22Rv1 (cell line): ENCODE measurements at regions not wholly inside any gene's neighbourhood (a gene's known extent, or its start where the extent isn't known, plus 50 kb on each side); places are given as distances from the start of the nearest gene placed in this dataset.

Experiments
- H3K27ac ChIP-seq: fragments of 450-650 bp; 2 replicates; pipeline ENCODE4 v1.5.1; 2017
- ZFX ChIP-seq: fragments of 450-650 bp; IDR thresholded peaks from 2 replicates; pipeline ENCODE4 v1.6.1; 2017; ENCODE audit warnings: antibody characterized with exemption, borderline replicate concordance
- TF ChIP-seq, protein P1 (sequence below): fragments of 450-650 bp; IDR thresholded peaks from 2 replicates; pipeline ENCODE4 v1.5.1; 2017; ENCODE audit warnings: mild to moderate bottlenecking

DNA sequence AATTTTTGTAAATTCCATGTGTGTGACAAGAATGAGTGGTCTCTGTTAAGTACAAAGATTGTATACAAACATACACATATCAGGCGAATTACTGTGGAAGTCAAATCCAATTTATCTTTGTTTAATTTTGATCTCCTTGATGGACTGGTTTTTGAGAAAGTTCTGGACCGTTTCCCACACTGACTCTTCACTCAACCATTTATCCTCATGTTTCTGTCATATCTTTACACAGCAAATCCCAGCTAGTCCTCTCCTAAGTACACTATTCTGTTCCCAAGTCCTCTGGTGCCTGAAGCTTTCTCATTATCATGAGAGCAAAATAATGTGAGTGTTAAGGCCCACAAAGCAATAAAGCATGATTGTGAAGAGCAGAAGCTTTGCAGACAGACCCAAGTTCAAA, 189.9 kb downstream of the WNT5A start:
- TF ChIP-seq, protein P1, sequence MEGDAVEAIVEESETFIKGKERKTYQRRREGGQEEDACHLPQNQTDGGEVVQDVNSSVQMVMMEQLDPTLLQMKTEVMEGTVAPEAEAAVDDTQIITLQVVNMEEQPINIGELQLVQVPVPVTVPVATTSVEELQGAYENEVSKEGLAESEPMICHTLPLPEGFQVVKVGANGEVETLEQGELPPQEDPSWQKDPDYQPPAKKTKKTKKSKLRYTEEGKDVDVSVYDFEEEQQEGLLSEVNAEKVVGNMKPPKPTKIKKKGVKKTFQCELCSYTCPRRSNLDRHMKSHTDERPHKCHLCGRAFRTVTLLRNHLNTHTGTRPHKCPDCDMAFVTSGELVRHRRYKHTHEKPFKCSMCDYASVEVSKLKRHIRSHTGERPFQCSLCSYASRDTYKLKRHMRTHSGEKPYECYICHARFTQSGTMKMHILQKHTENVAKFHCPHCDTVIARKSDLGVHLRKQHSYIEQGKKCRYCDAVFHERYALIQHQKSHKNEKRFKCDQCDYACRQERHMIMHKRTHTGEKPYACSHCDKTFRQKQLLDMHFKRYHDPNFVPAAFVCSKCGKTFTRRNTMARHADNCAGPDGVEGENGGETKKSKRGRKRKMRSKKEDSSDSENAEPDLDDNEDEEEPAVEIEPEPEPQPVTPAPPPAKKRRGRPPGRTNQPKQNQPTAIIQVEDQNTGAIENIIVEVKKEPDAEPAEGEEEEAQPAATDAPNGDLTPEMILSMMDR = no peak
- TF ChIP-seq ZFX = no peak
- no peak overlapping the region for H3K27ac ChIP-seq

DNA sequence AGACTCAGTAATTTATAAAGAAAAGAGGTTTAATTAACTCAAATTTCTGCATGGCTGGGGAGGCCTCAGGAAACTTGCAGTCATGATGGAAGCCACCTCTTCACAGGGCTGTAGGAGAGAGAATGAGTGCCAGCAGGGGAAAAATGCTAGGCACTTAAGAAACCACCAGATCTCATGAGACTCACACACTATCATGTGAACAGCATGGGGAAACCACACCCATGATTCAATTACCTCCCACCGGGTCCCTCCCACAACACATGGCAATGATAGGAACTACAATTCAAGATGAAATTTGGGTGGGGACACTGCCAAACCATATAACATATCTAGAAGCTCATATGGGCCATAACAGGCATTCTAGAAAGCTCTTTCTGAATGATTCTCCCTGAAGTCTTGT, 190.3 kb downstream of the WNT5A start:
- TF ChIP-seq, protein P1 = no peak
- no peak for TF ChIP-seq ZFX
- H3K27ac ChIP-seq = no peak overlapping the region

DNA sequence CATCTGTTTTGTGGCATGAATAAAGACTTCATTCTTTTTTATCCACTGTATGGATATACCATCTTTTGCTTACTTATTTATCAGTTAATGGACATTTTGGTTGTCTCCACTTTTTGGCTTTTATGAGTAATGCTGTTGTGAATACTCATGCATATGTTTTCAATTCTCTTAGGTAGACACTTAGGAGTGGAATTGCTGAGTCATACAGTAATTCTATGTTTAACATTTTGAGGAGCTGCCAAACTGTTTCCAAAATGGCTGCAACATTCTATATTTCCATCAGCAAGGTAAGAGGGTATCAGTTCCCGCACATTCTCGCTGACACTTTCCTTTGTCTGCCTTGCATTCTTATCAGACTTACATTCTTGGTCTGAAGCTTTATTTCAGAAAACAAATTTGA, 191.1 kb downstream of the WNT5A start:
- TF ChIP-seq, protein P1 = no peak
- no peak for TF ChIP-seq ZFX
- no peak overlapping the region for H3K27ac ChIP-seq

DNA sequence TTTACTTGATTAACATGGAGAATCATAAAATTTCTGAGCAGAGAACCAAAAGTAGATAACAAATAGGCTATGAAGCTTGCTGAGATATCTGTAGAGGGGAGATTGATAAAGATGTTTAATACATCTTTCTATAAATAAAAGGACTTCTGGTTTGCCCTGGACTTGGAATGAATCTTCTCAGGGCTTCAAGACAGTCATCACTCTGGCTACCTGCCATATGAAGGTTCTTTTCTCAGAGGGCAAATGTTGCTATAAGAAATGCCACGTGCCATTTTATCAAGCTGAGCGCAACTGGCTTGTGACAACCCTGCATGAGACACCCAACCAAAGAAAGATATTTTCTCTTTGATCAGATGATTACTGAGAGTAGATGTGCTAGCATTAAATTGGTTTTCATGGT, 192.5 kb downstream of the WNT5A start:
- TF ChIP-seq ZFX = no peak
- TF ChIP-seq, protein P1 = no peak
- H3K27ac ChIP-seq = no peak overlapping the region

DNA sequence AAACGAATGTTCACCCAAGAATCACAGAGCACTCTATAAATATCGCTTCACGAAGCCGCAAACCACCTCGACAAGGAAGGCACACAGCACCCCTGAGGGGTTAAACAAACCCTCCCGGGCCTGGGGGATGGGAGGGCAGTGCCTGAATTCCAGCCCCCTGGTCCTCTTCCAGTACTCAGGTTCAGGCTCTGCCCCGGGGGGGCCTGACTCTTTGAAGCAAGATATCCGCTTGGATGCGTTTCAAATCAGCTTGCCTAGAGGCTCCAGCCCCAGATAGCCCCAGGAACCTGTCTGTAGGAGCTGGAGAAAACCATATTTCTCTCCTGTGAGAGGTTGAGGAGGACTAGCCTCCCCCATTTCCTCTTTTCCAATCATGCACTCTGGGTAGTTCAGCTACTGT, 194.7 kb downstream of the WNT5A start:
- TF ChIP-seq, protein P1 = no peak
- no peak for TF ChIP-seq ZFX
- no peak overlapping the region for H3K27ac ChIP-seq

DNA sequence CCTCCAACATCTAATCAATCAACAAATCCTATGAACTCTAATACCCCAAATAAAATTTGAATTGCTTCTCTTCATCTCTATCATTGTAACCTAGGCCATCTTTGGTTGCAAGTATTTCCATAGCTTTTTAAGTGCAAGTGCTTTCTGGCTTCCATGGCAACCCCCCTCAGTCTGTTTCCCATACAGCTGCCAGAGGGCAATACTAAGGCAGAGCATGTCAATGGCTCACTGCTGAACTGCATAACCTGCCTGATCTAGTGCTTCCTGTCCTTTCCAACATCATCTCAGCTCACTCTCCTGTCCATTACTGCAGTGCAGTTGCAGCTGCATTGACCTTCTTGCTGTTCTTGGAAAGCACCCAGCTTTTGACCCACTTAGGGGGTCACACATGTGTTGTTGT, 198.4 kb downstream of the WNT5A start:
- no peak overlapping the region for H3K27ac ChIP-seq
- no peak for TF ChIP-seq ZFX
- TF ChIP-seq, protein P1 = no peak

DNA sequence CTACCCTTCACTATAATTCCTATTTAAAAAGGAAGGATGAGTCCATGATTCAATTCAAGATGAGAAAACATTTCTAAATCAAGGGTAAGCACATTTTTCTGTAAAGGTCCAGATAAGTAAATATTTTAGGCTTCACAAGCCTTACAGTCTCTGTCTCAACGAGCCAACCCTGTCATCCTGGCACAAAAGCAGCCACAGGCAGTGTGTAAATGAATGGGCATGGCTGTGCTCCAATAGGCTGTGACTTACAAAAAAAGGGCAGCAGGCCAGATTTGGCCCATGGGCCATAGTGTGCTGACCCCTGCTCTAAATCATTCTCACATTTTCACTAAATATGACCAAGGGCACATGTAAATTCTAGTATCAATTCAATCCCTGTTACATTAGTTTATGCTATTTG, 200.4 kb downstream of the WNT5A start:
- TF ChIP-seq ZFX = no peak
- TF ChIP-seq, protein P1 = no peak

More for the DNA sequence above, 200.4 kb downstream of the WNT5A start:
- H3K27ac ChIP-seq = no peak overlapping the region
